Thyroid gland (tissue), 4 donors: ENCODE measurements at regions not wholly inside any gene's neighbourhood (a gene's known extent, or its start where the extent isn't known, plus 50 kb on each side); places are given as distances from the start of the nearest gene placed in this dataset.

Experiments used
- DNase-seq, 2 donors: peaks; one replicate each; pipeline ENCODE4 v3.0.0-alpha.2; 2019
- H3K27ac ChIP-seq, 3 donors: fragments of 200-600 bp; sonication (generic); 1 replicate in 2 of 3; 2 replicates in 1 of 3; pipeline ENCODE4 v1.5.1; 2016 to 2019; ENCODE audit warnings: mild to moderate bottlenecking in 1 of 3, moderate library complexity in 1 of 3
- H3K27me3 ChIP-seq: fragments of 200-600 bp; sonication (generic); one replicate; pipeline ENCODE4 v1.5.1; 2019
- H3K36me3 ChIP-seq, 2 donors: fragments of 200-600 bp; sonication (generic); one replicate each; pipeline ENCODE4 v1.5.1; 2016 to 2019
- H3K4me1 ChIP-seq, 2 donors: fragments of 200-600 bp; sonication (generic); one replicate each; pipeline ENCODE4 v1.5.1; 2017 to 2019
- H3K4me3 ChIP-seq, 3 donors: fragments of 200-600 bp; sonication (generic); replicated peaks in 1 of 3; 1 replicate in 2 of 3; 2 replicates in 1 of 3; pipeline ENCODE4 v1.5.1; 2016; ENCODE audit warnings: mild to moderate bottlenecking in 1 of 3
- H3K9me3 ChIP-seq: fragments of 200-600 bp; sonication (generic); one replicate; pipeline ENCODE4 v1.5.1; 2017
- CTCF ChIP-seq, 6 experiments: fragments of 200-600 bp in 3 of 6; fragments of 450-650 bp in 3 of 6; sonication (generic) in 3 of 6; IDR thresholded peaks; one replicate each; pipeline ENCODE4 v1.5.1; 2016 to 2019; ENCODE audit warnings: antibody characterized with exemption in 6 of 6, mild to moderate bottlenecking in 2 of 6, inconsistent platforms in 1 of 6, moderate library complexity in 1 of 6
- POLR2A ChIP-seq, 2 donors: fragments of 450-650 bp; IDR thresholded peaks; one replicate each; pipeline ENCODE4 v1.6.1; 2017; ENCODE audit warnings: antibody characterized with exemption in 2 of 2, mild to moderate bottlenecking in 2 of 2, moderate library complexity in 1 of 2
- WGBS, 2 donors: methylation state at CpG; one replicate each; pipeline ENCODE4 v1.1.5; 2017; 5-methylcytosine and 5-hydroxymethylcytosine counted together
- intact Hi-C: fragments of 100-400 bp; cut with DNase I; formaldehyde crosslinking; loops from one replicate; pipeline ENCODE4 v1.15.1; 2023

GRCh38 chr9:7906783-7907550, 107.4 kb upstream of the DMAC1 start:
- DNase-seq = no peak
- intact Hi-C loops = no loop called here
- Histone ChIP-seq H3K27me3 (no peaks in the 10 kb centered on the region), H3K4me1 (peaks cover 0 to 5% of the 10 kb centered on the region in 2 donors), H3K9me3 (no peaks in the 10 kb centered on the region), H3K4me3 (no peak overlapping the region), H3K27ac (no peak overlapping the region), H3K36me3 (no peaks in the 10 kb centered on the region)
- WGBS, 2 donors = 70 to 98% methylated on average over 2 of the region's 2 CpGs
- TF ChIP-seq POLR2A (IDR thresholded peaks at IDR 0.05) (no peak), CTCF (IDR thresholded peaks at IDR 0.05) (no peak)

DNA sequence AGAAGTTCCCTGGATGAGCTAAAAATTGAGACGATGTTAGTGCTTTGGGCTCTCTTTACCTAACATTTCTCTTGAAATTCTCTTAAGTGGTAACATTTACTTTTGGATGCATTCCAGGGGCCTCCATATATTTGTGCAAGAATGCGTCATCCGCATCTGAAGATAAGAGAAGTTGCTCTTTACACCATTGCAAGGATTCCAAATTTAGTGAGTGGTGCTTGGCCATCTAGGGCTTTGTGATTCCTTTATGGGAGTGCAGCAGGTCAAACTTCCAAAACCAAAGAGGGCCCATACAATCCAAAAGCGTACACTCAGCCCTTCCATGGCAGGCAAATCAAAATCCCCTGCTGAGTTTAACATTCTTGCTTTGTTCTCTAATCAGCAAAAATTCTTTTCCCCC, 102.0 kb upstream of the DMAC1 start:
- H3K9me3 ChIP-seq = no peaks in the 10 kb centered on the region
- 57 to 62% methylated on average over 4 of the region's 4 CpGs for WGBS, 2 donors
- TF ChIP-seq POLR2A (IDR thresholded peaks at IDR 0.05) = no peak
- no peak for TF ChIP-seq CTCF (IDR thresholded peaks at IDR 0.05)
- H3K27ac ChIP-seq = no peak overlapping the region
- no peak overlapping the region for H3K4me3 ChIP-seq
- H3K27me3 ChIP-seq = no peaks in the 10 kb centered on the region
- intact Hi-C loops = no loop called here
- no peaks in the 10 kb centered on the region for H3K36me3 ChIP-seq
- no peaks in the 10 kb centered on the region for H3K4me1 ChIP-seq
- DNase-seq = no peak

GRCh38 chr9:7900541-7900940, 101.0 kb upstream of the DMAC1 start:
- intact Hi-C loops = no loop called here
- no peaks in the 10 kb centered on the region for H3K36me3 ChIP-seq
- H3K4me3 ChIP-seq = no peak overlapping the region
- H3K4me1 ChIP-seq = no peaks in the 10 kb centered on the region
- TF ChIP-seq CTCF (IDR thresholded peaks at IDR 0.05) (no peak), POLR2A (IDR thresholded peaks at IDR 0.05) (no peak)
- no peak overlapping the region for H3K27ac ChIP-seq
- WGBS, 2 donors = 98% methylated on average over 3 of the region's 3 CpGs
- no peaks in the 10 kb centered on the region for H3K27me3 ChIP-seq
- DNase-seq = no peak
- H3K9me3 ChIP-seq = no peaks in the 10 kb centered on the region

- TF ChIP-seq POLR2A (IDR thresholded peaks at IDR 0.05) (no peak), CTCF (IDR thresholded peaks at IDR 0.05) (no peak)
- 79 to 84% methylated on average over 3 of the region's 3 CpGs for WGBS, 2 donors
- Histone ChIP-seq H3K4me1 (no peaks in the 10 kb centered on the region), H3K27me3 (no peaks in the 10 kb centered on the region), H3K4me3 (no peak overlapping the region), H3K27ac (no peak overlapping the region), H3K36me3 (no peaks in the 10 kb centered on the region), H3K9me3 (no peaks in the 10 kb centered on the region)
- no peak for DNase-seq
- intact Hi-C loops = no loop called here
These were observed 100.2 kb upstream of the DMAC1 start for GRCh38 chr9:7899753-7900152.

DNA sequence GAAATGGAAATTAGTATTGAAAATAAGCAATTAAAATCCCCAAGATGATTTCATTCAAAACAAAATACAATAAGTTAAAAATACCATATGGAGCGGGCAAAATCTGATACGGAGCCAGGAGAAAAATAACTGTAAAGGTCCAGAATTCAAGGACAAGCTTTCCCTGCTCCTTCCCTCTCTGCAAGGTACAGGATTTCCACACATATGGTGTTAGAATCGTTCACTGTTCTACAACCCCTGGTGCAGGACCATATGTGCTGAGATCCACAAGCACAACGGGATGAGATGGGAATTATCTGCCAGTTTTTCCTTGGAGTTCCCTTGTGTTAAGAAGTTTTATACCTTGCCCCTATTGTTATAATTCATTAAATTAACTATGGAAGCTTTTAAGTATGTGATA, 94.7 kb upstream of the DMAC1 start:
- TF ChIP-seq POLR2A (IDR thresholded peaks at IDR 0.05) (no peak), CTCF (IDR thresholded peaks at IDR 0.05) (no peak)
- 80 to 83% methylated on average over 4 of the region's 4 CpGs for WGBS, 2 donors
- no peak for DNase-seq
- Histone ChIP-seq H3K9me3 (no peaks in the 10 kb centered on the region), H3K27me3 (no peaks in the 10 kb centered on the region), H3K4me3 (no peak overlapping the region), H3K27ac (no peak overlapping the region), H3K4me1 (no peaks in the 10 kb centered on the region), H3K36me3 (no peaks in the 10 kb centered on the region)
- intact Hi-C loops = no loop called here
